HTR-8/SVneo (cell line): ENCODE measurements at regions not wholly inside any gene's neighbourhood (a gene's known extent, or its start where the extent isn't known, plus 50 kb on each side); places are given as distances from the start of the nearest gene placed in this dataset.
A peak's percentile ranks its signal among the peaks of the same experiment; 100 is the strongest.

Source experiments
- DNase-seq: peaks from one replicate; pipeline ENCODE4 v3.0.0; 2011; ENCODE audit warnings: low spot score, mixed read lengths; ENCODE audit not compliant: insufficient read length
- FAIRE-seq: peaks from 2 replicates; lab custom pipeline; 2011; peaks lifted over from hg19 to GRCh38; lab: Jason Lieb, UNC

GRCh38 chr2:62287899-62288880 is 92.3 kb downstream of the B3GNT2 start:
- FAIRE-seq, result peak; percentile 49
- DNase-seq, result peak; percentile 78

DNA sequence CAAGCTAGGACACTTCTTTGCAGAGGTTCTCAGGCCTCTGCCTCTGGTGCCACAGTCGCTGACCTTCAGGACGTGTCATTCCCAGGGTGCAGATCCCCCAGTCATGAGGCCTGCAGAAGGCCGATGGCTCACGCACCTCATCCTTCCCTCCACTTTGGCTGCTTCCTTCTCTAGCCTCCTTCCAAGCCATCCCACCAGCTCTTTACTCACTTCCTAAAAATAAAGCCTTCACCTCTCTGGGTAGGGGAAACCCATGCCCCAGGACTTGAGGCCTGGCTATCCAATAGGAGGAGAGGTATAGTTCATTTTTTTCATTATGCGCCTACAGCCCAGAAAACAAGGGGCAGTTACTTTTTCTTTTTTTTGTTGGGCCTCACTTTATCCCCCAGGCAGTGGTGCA is 91.4 kb downstream of the B3GNT2 start:
- DNase-seq (no peak), FAIRE-seq (no peak)

DNA sequence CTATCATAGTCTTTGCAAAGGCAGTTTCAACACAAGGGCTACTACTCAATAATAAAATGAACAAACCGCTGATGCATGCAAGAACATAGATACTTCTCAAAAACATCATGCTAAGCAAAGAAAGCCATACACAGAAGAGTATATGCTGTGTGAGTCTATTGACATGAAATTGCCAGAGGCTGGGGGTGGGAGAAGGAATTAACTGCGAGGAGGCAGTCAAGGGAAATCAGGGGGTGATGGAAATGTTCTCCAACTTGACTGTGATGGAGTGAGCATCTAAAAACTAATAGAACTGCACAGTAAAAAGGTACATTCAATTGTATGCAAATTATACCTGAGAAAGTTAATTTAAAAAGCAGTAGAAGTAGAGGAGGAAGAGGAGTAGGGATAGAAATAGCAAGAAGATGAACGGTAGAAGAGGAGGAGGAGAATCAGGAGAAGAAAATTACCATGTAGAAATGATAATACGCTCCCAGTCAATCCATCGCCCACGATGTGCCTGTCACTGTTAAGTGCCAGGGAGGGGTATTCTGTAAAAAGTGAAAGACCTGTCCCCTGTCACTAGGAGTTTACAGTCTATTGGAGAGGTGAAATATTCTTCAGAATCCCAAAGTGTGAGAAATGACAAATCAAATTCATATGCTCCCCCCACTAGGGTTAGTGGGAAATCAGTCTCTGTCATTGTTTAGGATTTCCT is 90.3 kb downstream of the B3GNT2 start:
- DNase-seq (no peak), FAIRE-seq (no peak)

- DNase-seq, result no peak
- FAIRE-seq, result no peak
Measured at GRCh38 chr2:62284980-62285379, 89.1 kb downstream of the B3GNT2 start.

GRCh38 chr2:62284471-62284870 is 88.6 kb downstream of the B3GNT2 start:
- DNase-seq (no peak), FAIRE-seq (no peak)

- FAIRE-seq, result no peak
- DNase-seq, result no peak
Measured at GRCh38 chr2:62283147-62283546, 87.2 kb downstream of the B3GNT2 start.

DNA sequence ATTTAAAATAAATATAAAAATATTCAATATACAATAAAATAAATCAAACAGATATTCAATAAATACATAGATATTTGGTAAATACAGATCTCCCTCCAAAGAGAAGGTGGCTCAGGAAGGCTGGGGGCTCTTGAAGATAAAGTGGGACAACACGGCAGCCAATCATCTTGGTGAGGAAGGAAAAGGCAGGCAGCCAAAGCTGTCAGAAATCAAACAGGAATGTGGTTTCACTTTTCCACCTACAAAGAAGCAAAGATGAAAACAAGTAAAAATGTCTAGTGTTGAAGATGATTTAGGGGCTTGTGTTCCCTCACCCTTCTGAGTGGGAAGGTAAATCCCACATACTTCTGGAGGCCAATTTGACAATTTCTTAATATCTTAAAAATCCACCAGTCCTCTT is 85.7 kb downstream of the B3GNT2 start:
- DNase-seq (no peak), FAIRE-seq (no peak)

- FAIRE-seq, result no peak
- DNase-seq, result no peak
Measured at GRCh38 chr2:62277688-62278087, 81.8 kb downstream of the B3GNT2 start.
